LoVo (cell line): ENCODE measurements at regions not wholly inside any gene's neighbourhood (a gene's known extent, or its start where the extent isn't known, plus 50 kb on each side); places are given as distances from the start of the nearest gene placed in this dataset.
"Not testable (repeated sequence)": the region's sequence is repeated elsewhere in the genome, so short reads cannot be mapped to it uniquely, and the experiment has no call there.

Experiments used
- DNase-seq: peaks from one replicate; pipeline ENCODE4 v3.0.0-alpha.2; 2016; ENCODE audit warnings: low spot score

DNA sequence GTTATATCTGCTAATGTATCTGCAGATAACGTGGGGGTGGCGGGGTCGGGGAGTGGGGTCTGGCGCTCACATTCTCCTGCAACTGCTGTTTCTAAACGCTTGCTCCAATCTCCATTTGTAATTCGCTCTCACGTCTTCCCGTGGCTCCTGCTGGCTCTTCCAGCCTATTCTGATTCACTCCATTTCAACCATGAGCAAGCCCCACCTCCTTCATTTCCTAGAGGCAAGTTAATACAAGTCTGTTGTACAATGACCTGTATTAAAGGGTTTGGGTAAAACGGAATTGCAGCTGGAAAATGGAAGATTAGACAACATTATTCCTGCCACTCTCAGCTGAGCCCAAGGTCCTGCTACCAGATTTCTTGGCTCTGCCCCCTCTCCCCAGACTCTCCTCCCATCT, 132.3 kb downstream of the CSNK2A3 start:
- DNase-seq, result no peak

DNA sequence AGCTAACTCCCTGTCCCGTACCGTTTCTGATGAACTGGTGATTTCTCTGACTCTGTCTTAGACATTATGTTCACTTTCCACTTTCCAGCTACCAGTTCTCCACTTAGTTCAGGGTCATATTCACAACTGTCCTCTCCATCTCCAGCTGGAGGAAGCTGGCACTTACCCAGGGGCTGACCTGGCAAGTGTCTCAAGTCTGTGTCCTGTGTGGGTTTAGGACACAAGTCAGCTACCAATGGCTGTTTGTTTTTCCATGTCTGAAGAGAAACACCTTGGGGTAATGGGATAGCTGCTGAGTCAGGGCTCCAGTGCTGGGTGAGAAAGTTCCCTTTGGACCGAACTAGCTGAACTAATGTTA, 134.4 kb downstream of the CSNK2A3 start:
- no peak for DNase-seq

DNA sequence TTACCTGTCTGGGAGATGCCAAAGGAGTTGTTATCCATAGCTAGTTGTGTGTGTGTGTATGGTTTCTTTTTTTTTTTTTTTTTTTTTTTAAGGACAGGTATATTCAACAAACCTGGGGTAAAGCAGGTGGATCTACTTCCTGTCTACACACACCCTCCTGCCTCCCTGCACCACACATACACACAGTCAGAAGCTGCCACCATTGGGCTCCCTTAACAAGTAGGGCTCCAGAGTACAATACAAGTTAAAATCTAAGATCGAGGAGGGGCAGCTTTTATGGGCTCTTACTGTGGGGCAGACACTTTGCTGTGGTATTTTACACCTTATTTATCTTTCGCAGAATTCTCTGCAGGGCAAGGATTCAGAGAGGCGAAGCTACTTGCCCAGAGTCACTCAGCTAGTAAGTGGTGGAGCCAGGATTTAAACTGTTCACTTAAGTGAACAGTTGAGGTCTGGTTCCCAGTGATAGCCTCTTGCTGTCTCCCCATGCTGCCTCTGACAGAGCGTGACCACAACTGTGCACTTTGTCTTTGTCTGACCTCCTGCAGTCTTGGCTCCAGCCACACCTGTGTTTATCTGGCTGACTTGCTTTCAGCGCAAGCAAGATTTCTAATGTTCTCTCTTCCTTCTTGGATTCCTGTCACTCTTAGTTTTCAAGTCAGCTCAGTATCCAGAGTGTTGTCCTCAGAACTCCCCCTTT, 135.0 kb downstream of the CSNK2A3 start:
- no peak for DNase-seq

DNA sequence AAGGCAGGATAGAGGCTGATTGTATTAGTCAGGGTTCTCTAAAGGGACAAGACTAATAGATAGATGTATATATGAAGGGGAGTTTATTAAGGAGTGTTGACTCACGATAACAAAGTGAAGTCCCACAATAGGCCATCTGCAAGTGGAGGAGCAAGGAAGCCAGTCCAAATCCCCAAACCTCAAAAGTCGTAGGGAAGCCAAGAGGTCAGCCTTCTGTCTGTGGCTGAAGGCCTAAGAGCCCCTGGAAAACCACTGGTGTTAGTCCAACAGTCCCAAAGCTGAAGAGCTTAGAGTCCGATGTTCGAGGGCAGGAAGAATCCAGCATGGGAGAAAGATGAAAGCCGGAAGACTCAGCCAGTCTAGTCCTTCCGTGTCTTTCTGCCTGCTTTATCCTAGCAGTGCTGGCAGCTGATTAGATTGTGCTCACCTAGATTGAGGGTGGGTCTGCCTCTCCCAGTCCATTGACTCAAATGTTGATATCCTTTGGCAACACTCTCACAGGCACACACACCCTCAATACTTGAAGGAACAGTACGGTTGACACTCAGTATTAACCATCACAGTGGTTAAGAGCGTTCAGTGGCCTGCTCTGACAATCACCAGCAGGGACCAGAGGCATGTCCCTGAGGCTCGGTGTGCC, 135.6 kb downstream of the CSNK2A3 start:
- no peak for DNase-seq

DNA sequence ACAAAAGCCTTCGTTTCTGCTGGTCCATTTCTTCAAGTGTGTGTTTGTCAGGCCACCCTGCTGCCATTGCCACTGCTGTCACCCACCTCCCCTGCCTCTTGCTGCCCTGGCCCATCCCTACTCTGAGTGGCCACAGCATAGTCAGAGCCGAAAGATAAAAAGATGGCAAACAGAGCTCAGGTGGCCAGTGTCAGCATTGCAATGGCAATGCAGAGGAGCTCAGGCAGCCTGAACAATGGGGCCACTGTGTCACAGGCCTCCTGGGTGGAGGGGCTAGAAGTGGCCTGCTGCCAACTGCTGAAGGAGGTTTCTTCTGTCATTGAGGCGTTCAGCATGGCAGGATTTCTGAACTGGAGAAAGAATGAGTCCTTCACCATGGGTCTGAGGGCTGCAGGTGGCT, 137.1 kb downstream of the CSNK2A3 start:
- DNase-seq, result no peak

DNA sequence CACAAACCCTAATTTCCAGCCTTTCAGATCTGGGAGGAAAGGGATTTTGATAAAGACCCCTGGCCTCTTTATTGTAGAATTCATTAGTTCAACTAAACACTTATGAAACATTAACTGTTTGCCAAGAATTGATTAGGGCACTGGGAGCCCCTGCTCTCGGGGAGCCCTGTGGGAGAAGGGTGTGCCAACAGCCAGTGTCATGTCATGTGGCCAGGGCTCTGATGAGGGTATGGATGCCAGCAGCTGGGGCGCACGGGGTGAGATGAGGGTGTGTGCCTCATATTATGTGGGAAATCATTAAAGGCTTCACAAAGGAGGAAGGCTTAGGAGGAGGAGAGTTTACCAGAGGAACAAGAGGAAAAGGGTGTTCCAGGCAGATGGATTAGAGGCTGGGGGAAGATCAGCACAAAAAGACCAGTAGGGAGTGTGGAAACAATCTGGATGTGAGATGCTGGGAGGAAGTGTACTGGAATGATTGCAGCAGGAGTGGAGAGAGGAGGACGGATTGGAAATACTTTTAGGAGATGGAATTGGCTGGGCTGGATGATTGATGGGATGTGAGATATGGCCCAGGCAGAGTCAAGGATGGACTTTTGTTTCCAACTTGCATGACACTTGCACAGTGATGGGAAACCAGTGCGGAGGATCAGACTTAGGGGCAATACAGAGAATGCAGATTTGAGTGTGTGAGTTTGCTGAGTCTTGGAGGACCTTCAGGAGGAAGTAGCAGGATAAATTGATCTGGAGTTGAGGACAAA, 137.8 kb downstream of the CSNK2A3 start:
- no peak for DNase-seq

DNA sequence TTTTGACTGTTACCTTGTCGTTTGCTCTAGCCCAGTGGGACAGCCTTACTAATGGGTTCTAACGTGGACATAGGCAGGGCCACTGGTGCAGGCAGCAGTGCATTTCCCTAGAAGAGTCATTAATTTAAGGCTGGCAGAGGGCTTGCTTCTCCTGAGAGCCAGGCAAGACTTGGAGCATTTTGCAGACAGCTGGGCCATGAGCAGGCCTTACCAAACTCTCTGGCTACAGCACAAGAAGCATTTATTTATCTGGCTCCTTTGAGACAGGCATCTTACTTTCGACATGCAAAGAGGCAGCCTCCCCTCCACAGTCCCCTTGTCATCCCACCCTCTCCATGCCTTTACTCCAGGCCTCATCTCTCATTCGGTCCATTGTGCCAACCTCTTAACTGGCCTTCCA, 139.9 kb downstream of the CSNK2A3 start:
- no peak for DNase-seq

DNA sequence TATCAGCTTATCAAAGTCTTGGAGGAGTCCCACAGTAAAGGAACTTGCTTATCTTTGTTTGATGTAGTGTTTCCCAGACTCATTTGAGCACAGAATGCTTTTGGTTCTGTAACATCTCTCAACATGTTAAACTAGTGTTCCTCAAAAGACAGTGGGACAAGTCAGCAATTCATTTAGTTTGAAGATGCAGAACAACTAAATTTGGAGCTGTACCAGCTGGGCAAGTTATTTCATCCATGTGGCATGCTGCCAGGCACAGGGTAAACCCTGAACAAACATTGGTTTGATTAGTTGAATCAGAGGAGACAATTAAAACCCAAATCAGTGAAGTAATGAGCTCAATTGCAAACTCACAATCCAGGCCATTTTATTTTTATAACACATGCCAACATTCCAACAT, 141.2 kb downstream of the CSNK2A3 start:
- no peak for DNase-seq

DNA sequence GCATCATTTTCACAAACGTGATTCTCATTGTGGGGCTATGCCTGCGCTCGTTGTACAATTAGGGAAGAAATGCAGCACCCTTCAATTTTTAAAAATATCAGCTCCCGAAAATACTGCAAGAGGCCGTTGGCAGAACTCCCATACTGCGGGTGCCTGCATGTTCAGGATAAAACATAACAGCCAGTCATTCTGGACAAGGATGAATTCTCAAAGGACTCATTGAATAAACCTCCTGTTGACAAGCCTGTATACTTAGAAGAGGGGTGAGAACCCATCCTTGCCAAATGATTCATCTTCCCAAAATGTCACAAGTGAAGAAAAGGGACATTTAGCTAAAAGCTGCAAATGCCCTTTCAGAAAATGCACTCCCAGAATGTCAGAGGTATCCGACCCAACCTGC, 141.9 kb downstream of the CSNK2A3 start:
- no peak for DNase-seq

DNA sequence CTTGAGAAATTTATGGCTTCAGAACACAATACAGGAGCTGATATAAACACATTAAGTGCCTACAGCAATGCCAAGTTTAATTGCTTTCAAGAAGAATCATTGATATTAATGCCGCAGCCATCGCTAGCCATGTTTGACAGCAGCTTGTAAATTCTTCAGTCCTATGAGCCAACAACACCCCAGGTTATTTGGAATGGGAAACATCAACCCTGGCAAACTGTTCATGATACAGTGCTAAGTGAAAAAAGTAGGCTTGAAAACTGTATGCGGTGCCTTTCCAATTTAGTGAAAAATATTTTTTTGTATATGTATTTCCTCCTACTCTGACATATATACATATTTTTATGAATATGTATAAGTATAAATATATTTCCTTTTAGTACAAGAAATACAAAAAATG, 142.6 kb downstream of the CSNK2A3 start:
- no peak for DNase-seq

DNA sequence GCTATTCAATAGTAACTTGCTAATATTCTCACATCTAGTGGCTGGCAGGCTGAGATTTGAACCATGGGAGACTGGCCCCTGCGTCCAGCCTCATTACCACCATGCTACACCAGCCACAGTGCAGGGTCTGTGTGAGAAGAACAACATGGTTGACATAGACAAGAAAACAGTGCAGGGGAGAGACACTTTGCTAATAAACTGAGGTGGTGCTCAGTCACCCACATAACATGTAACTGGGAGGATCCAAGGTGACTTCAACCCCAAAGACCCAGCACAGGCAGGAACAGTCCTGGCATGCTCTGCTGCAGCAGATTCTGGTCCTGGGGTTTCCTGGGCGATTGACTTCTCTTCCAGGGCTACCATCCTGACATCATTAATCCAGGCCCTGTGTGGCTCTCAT, 143.1 kb downstream of the CSNK2A3 start:
- DNase-seq, result no peak

DNA sequence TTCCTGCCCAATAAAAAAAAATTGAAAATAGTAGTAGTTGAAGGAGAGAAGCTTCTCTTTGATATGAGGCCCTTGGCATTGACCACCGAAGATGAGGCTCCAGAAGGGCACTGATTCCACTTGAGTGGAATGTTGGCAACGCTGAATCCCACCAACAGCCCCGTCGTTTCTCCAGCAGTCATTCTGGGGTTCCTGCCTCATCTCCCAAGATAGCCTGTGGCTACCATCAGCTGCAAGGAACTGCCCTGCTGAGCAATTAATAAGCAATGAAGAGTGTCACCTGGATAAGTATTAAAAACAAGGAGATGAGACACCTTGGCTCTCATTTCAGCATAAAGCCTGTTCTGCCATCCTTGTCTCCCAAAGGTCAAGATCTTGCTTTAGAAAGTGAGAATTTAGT, 144.1 kb downstream of the CSNK2A3 start:
- no peak for DNase-seq

DNA sequence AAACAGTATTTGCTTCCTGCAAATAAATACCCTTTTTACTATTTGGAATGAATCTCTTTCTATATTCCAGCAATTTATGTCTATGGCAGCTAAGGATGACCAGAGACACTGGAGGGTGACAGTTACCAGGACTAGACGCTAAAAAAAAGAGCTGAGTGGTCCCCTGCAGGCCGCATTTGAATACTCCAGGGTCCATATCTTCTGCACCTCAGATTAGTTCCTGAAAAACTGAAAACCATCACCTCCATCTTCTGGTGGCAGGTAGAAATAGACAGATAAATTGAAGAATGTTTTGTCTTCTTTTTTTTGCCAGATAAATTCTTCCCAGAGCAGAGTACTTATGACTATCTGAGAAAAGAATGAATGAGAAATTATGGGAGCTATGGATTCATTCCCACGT, 145.6 kb downstream of the CSNK2A3 start:
- no peak for DNase-seq

DNA sequence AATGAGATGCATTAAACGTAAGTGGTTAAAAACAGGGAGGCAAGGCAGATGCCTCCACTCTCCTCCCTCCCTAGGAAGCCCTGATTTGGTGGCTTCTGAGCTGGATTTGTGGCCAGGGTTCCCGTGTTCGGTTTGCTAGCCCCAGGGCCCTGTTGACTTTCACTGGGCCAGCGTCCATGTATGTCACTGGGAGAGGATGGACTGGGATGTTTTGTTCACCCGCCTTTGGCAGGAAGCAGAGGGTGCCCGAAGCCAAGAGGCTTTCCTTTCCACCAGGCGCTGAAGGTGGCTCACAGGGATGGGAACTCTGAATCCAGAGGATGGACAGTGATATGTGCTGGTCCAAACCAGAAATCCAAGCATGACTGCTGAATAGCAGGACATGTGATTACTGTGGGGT, 146.6 kb downstream of the CSNK2A3 start:
- DNase-seq, result no peak

DNA sequence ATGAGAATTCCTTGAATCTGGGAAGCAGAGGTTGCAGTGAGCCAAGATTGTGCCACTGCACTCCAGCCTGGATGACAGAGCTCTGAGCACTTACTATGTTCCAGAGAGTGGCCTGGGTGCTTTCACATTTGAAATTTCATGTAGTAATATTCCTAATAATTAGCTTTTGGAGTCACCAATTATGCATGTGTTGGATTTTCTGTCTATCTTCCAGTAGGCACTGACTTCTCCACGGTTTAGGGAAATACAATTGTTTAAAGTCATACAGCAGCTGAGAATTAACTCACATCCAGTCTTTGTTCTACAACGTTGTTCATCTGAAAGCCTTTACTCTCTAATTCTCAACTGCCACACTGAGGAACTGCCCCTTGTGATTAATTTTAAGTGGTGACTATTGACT, 150.2 kb downstream of the CSNK2A3 start:
- DNase-seq, result no peak

DNA sequence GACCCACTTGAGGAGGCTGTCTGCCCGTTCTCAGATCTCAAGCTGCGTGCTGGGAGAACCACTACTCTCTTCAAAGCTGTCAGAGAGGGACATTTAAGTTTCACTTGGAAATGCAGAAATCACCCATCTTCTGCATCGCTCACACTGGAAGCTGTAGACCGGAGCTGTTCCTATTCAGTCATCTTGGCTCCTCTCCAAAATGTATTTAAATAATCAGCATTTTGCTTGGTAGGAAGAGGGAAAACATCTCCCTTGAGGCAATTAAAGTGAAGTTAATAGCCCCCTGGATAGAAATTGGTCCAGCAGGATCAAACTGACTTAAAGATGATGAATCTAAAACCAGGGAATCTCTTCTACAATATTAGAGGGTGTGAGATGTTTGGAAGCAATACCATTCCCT, 151.7 kb downstream of the CSNK2A3 start:
- DNase-seq, result not testable (repeated sequence)

DNA sequence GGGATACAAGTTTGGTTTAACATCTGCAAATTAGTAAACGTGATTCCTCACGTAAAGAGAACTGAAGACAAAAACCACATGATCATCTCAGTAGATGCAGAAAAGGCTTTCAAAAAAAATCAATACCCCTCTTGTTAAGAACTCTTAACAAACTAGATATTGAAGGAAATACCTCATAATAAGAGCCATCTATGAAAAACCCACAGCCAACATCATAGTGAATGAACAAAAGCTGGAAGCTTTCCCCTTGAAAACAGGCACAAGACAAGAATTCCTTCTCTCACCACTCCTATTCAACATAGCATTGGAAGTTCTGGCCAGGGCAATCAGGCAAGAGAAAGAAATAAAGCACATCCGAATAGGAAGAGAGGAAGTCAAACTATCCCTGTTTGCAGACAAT, 160.5 kb downstream of the CSNK2A3 start:
- DNase-seq, result no peak

DNA sequence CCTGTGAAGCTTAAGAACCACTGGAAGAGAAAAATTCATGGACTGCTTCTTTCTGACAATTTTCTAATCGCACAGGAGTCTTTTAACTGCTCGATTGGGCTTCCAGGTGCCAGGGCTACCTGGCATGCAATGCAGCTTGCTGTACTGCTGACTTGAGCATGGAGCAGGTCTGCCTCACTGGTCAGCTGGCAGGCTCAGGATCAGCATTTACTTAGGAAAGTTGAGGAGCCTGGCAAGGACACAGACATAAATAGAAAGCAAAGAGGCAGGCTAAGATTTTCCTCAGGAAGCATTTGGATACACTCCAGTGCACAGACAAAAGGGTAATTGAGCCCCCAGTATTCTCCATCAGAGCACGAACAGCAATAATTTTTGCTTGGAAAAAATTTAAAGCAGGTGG, 163.5 kb downstream of the CSNK2A3 start:
- no peak for DNase-seq

DNA sequence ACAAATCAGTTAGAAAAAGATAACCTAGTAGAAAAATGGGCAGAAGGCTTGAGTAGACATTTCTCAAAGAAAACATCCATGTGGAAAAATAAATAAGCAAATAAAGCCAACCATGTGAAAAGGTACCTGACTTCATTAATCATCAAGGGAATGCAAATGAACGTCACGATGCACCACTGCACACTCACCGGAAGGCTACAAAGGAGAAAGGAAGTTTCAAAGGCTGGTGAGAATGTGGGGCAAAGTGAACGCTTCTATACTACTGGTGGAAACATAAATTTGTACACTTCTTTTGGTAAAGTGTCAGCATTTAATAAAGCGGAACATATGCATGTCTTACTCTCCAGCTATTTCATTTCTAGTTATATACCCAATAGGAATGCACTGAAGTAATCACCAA, 166.8 kb downstream of the CSNK2A3 start:
- DNase-seq, result no peak

DNA sequence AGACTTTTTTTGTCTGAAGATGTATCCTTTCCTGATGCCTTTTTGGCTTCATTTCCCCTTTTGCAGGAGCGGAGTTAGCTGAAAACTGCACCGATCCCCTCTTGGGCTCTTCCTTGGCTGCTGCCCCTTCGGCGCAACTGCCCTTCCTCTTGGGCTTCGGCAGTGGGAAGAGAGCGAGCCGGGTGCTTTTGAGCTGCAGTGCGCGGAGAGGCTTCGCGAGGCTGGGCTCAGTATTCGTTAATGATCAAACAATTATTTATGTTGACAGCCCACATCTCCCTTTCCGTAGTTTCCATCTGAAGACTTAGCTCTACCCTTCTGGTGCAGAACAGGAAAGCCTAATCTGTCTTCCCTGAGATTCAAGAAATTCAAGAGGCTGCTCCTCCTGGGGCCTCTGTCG, 170.8 kb downstream of the CSNK2A3 start:
- no peak for DNase-seq

DNA sequence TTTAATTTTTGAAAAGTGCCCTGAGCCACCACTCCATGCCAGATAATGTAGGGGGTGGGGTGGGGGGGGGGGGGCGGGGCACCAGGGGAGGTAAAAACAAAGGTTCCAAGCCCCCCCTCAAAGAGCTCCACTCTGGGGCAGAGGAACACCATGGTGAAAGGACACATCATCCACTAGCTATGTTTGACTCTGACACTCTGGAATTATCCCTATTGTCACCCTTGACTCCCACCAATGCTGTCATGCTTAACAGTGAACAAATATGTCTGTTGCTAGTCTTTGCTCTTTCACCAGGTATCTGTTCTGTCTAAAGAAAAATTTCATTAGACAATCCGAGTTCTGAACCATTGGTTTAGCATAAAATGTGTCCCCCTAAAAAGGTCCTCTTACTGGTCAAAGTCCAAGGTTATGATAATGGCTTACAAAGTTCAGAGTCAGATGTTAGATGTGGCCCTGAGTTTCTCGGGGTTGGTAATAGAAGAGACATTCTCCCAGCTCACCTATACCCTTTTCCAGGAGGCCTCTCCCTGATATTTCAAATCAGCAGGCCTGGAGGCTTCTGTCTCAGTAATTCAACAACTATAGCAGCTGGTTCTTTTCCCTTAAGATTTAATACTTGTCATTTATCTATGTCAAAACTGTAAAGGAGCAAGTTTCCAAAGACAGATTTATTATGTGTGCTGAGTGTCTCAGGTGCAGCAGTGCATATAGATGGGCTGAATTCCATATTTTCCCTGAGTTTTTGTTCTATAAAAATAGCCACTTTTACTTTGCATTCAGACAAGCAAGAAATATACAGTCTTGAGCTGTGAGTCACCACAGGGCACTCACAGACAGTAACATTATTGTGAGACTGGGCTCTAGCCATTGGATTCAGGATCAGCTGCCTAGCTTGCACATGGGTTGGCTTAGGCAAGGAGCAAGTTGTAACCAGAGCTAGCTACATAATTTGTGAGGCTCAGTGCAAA, 174.1 kb downstream of the CSNK2A3 start:
- DNase-seq, result no peak

DNA sequence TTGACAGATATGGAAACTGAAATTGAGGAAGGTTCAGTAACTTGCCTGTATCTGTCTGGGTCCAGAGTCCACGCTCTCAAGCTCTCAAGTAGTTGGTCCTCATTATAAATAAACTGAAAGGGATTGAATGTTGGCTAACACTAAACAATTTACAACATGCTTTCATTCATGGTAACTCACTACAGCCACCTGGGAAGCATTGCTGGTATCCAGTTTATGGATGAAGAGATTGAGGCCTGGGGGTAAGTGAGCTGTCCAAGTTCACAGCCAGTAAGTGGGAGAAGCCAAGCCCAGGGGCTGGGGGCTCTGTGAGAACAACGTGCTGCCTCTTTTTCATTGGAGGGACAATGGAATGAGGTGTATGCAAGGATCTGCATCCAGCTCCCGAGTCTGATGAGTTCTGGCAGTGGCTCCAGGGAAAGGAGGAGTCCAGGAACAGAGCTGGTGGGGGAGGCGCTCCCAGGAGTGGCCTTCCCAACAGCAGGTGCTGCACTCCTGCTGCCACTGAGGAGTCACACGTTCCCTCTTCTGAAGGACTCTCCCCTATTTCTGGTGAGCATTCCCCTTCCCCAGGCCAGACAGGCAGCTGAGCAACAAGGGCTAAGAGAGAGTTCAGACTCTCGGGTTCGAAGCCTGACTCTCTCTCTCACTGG, 175.8 kb downstream of the CSNK2A3 start:
- DNase-seq, result no peak
